ENCODE measurements at regions not wholly inside any gene's neighbourhood (a gene's known extent, or its start where the extent isn't known, plus 50 kb on each side); places are given as distances from the start of the nearest gene placed in this dataset.

DNA sequence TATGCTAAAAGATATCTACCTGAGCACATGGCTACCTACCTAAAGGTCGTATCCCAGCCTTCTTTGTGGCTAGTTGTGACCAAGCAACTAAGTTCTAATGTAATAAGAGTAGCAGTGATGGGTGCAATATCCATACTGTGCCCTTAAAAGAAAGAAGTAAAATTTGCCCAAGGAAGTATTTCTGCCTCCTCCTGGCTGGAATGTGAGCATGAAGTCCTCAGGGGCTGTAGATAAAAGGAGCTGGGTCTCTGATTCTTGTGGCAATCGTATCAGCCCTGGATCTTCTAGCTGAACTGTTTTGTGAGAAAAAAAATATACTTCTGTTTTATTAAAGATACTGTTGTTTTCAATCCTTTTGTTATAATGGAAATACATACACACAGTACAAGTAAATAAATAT lies 217.4 kb downstream of the GPAT3 start:
- Mint-ChIP-seq H3K9me3 (no peaks in the 10 kb centered on the region), H3K27ac (no peak overlapping the region), H3K36me3 (ENCODE audit: low read depth) (no peaks in the 10 kb centered on the region), H3K27me3 (ENCODE audit: insufficient read depth, low read depth, poor library complexity) (no peaks in the 10 kb centered on the region), H3K4me1 (no peaks in the 10 kb centered on the region; the same call in 2 of the 3 replicates), H3K4me3 (no peak overlapping the region)
- no peak overlapping the region for H3K27ac ChIP-seq (ENCODE audit: low read depth)
- no peaks in the 10 kb centered on the region for H3K27me3 ChIP-seq (ENCODE audit: insufficient read depth)
- H3K4me3 ChIP-seq = no peak overlapping the region
- H3K79me2 ChIP-seq (replicated peaks; ENCODE audit: insufficient read depth) = no peaks in the 10 kb centered on the region
- TF ChIP-seq, protein P1, sequence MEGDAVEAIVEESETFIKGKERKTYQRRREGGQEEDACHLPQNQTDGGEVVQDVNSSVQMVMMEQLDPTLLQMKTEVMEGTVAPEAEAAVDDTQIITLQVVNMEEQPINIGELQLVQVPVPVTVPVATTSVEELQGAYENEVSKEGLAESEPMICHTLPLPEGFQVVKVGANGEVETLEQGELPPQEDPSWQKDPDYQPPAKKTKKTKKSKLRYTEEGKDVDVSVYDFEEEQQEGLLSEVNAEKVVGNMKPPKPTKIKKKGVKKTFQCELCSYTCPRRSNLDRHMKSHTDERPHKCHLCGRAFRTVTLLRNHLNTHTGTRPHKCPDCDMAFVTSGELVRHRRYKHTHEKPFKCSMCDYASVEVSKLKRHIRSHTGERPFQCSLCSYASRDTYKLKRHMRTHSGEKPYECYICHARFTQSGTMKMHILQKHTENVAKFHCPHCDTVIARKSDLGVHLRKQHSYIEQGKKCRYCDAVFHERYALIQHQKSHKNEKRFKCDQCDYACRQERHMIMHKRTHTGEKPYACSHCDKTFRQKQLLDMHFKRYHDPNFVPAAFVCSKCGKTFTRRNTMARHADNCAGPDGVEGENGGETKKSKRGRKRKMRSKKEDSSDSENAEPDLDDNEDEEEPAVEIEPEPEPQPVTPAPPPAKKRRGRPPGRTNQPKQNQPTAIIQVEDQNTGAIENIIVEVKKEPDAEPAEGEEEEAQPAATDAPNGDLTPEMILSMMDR (conservative IDR thresholded peaks at IDR 0.05; ENCODE audit: low read depth in 2 of 2) = peak; percentile 64 to 68
- no peak for TF ChIP-seq POLR2AphosphoS5 (IDR thresholded peaks at IDR 0.05; ENCODE audit: low read depth)
- H3K36me3 ChIP-seq (ENCODE audit: insufficient read depth) = no peaks in the 10 kb centered on the region
- DNase-seq (ENCODE audit: low spot score) (peak; percentile 59), ATAC-seq (peak; percentile 72)
- no peaks in the 10 kb centered on the region for H3F3A ChIP-seq (replicated peaks; ENCODE audit: low read depth)
- H2AFZ ChIP-seq = no peak overlapping the region
- no peaks in the 10 kb centered on the region for H3K9me2 ChIP-seq (ENCODE audit: insufficient read depth)
- no peak overlapping the region for H3K4me2 ChIP-seq
- H3K4me1 ChIP-seq (ENCODE audit: insufficient read depth) = no peaks in the 10 kb centered on the region
- no peaks in the 10 kb centered on the region for H4K20me1 ChIP-seq (replicated peaks; ENCODE audit: insufficient read depth)

DNA sequence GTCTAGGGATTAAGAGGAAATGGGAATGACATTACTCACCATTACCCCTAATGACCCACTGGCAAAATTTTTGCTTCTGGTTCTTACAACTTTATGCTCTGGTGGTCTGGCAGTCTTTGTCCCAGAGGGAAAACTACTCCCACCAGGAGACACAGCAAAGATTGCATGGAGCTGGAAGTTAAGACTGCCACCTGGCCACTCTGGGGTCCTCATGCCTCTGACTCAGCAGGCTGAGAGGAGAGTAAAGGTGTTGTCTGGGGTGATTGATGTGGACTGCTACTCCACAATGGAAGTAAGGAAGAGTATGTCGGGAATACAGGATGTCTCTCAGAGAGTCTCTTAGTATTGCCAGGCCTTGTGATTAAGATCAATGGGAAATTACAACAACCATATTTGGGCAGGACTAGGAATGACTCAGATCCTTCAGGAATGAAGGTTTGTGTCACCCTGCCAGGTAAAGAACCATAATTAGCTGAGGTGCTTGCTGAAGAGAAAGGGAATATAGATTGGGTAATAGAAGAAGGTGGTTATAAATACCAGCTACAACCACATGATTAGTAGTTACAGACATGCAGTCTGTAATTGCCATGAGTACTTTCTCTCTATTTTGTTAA lies 215.5 kb downstream of the GPAT3 start:
- Mint-ChIP-seq H3K36me3 (ENCODE audit: low read depth) (no peaks in the 10 kb centered on the region), H3K4me1 (no peaks in the 10 kb centered on the region), H3K9me3 (no peaks in the 10 kb centered on the region), H3K27ac (no peak overlapping the region), H3K4me3 (no peak overlapping the region), H3K27me3 (ENCODE audit: insufficient read depth, low read depth, poor library complexity) (no peaks in the 10 kb centered on the region)
- Histone ChIP-seq H3K27ac (ENCODE audit: low read depth) (no peak overlapping the region), H3K27me3 (ENCODE audit: insufficient read depth) (no peaks in the 10 kb centered on the region), H3K4me2 (no peak overlapping the region), H2AFZ (0 out of 2 replicates have a peak overlapping the region, but pooled peaks have one; percentile 38), H3K36me3 (ENCODE audit: insufficient read depth) (no peaks in the 10 kb centered on the region), H3K79me2 (replicated peaks; ENCODE audit: insufficient read depth) (no peaks in the 10 kb centered on the region), H3F3A (replicated peaks; ENCODE audit: low read depth) (no peaks in the 10 kb centered on the region), H3K9me2 (ENCODE audit: insufficient read depth) (no peaks in the 10 kb centered on the region), H3K4me3 (no peak overlapping the region), H4K20me1 (replicated peaks; ENCODE audit: insufficient read depth) (no peaks in the 10 kb centered on the region), H3K4me1 (ENCODE audit: insufficient read depth) (no peaks in the 10 kb centered on the region)
- ATAC-seq (no peak), DNase-seq (ENCODE audit: low spot score) (no peak)
- no peak for TF ChIP-seq ZNF331 (CRISPR knock-in tag; IDR thresholded peaks at IDR 0.05; ENCODE audit: low read depth)
- TF ChIP-seq NANOG (IDR thresholded peaks at IDR 0.05; ENCODE audit: borderline replicate concordance) = no peak
- TF ChIP-seq EZH2phosphoT487 (IDR thresholded peaks at IDR 0.05; ENCODE audit: unreplicated experiment) = no peak
- TF ChIP-seq, protein P2, sequence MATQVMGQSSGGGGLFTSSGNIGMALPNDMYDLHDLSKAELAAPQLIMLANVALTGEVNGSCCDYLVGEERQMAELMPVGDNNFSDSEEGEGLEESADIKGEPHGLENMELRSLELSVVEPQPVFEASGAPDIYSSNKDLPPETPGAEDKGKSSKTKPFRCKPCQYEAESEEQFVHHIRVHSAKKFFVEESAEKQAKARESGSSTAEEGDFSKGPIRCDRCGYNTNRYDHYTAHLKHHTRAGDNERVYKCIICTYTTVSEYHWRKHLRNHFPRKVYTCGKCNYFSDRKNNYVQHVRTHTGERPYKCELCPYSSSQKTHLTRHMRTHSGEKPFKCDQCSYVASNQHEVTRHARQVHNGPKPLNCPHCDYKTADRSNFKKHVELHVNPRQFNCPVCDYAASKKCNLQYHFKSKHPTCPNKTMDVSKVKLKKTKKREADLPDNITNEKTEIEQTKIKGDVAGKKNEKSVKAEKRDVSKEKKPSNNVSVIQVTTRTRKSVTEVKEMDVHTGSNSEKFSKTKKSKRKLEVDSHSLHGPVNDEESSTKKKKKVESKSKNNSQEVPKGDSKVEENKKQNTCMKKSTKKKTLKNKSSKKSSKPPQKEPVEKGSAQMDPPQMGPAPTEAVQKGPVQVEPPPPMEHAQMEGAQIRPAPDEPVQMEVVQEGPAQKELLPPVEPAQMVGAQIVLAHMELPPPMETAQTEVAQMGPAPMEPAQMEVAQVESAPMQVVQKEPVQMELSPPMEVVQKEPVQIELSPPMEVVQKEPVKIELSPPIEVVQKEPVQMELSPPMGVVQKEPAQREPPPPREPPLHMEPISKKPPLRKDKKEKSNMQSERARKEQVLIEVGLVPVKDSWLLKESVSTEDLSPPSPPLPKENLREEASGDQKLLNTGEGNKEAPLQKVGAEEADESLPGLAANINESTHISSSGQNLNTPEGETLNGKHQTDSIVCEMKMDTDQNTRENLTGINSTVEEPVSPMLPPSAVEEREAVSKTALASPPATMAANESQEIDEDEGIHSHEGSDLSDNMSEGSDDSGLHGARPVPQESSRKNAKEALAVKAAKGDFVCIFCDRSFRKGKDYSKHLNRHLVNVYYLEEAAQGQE (IDR thresholded peaks at IDR 0.05; ENCODE audit: unreplicated experiment) = no peak
- TF ChIP-seq, protein P3, sequence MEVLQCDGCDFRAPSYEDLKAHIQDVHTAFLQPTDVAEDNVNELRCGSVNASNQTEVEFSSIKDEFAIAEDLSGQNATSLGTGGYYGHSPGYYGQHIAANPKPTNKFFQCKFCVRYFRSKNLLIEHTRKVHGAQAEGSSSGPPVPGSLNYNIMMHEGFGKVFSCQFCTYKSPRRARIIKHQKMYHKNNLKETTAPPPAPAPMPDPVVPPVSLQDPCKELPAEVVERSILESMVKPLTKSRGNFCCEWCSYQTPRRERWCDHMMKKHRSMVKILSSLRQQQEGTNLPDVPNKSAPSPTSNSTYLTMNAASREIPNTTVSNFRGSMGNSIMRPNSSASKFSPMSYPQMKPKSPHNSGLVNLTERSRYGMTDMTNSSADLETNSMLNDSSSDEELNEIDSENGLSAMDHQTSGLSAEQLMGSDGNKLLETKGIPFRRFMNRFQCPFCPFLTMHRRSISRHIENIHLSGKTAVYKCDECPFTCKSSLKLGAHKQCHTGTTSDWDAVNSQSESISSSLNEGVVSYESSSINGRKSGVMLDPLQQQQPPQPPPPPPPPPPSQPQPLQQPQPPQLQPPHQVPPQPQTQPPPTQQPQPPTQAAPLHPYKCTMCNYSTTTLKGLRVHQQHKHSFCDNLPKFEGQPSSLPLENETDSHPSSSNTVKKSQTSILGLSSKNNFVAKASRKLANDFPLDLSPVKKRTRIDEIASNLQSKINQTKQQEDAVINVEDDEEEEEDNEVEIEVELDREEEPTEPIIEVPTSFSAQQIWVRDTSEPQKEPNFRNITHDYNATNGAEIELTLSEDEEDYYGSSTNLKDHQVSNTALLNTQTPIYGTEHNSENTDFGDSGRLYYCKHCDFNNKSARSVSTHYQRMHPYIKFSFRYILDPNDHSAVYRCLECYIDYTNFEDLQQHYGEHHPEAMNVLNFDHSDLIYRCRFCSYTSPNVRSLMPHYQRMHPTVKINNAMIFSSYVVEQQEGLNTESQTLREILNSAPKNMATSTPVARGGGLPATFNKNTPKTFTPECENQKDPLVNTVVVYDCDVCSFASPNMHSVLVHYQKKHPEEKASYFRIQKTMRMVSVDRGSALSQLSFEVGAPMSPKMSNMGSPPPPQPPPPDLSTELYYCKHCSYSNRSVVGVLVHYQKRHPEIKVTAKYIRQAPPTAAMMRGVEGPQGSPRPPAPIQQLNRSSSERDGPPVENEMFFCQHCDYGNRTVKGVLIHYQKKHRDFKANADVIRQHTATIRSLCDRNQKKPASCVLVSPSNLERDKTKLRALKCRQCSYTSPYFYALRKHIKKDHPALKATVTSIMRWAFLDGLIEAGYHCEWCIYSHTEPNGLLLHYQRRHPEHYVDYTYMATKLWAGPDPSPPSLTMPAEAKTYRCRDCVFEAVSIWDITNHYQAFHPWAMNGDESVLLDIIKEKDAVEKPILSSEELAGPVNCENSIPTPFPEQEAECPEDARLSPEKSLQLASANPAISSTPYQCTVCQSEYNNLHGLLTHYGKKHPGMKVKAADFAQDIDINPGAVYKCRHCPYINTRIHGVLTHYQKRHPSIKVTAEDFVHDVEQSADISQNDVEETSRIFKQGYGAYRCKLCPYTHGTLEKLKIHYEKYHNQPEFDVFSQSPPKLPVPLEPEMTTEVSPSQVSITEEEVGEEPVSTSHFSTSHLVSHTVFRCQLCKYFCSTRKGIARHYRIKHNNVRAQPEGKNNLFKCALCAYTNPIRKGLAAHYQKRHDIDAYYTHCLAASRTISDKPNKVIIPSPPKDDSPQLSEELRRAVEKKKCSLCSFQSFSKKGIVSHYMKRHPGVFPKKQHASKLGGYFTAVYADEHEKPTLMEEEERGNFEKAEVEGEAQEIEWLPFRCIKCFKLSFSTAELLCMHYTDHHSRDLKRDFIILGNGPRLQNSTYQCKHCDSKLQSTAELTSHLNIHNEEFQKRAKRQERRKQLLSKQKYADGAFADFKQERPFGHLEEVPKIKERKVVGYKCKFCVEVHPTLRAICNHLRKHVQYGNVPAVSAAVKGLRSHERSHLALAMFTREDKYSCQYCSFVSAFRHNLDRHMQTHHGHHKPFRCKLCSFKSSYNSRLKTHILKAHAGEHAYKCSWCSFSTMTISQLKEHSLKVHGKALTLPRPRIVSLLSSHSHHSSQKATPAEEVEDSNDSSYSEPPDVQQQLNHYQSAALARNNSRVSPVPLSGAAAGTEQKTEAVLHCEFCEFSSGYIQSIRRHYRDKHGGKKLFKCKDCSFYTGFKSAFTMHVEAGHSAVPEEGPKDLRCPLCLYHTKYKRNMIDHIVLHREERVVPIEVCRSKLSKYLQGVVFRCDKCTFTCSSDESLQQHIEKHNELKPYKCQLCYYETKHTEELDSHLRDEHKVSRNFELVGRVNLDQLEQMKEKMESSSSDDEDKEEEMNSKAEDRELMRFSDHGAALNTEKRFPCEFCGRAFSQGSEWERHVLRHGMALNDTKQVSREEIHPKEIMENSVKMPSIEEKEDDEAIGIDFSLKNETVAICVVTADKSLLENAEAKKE (CRISPR knock-in tag; IDR thresholded peaks at IDR 0.05) = no peak
- no peak for TF ChIP-seq POLR2AphosphoS5 (IDR thresholded peaks at IDR 0.05; ENCODE audit: low read depth)
- TF ChIP-seq, protein P4, sequence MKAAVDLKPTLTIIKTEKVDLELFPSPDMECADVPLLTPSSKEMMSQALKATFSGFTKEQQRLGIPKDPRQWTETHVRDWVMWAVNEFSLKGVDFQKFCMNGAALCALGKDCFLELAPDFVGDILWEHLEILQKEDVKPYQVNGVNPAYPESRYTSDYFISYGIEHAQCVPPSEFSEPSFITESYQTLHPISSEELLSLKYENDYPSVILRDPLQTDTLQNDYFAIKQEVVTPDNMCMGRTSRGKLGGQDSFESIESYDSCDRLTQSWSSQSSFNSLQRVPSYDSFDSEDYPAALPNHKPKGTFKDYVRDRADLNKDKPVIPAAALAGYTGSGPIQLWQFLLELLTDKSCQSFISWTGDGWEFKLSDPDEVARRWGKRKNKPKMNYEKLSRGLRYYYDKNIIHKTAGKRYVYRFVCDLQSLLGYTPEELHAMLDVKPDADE (IDR thresholded peaks at IDR 0.05) = no peak
- no peak for TF ChIP-seq JUNB (IDR thresholded peaks at IDR 0.05; ENCODE audit: unreplicated experiment)

All from GM23338 (cell line).